ENCODE measurements at regions not wholly inside any gene's neighbourhood (a gene's known extent, or its start where the extent isn't known, plus 50 kb on each side); places are given as distances from the start of the nearest gene placed in this dataset.
"Not testable (repeated sequence)": the region's sequence is repeated elsewhere in the genome, so short reads cannot be mapped to it uniquely, and the experiment has no call there.

DNA sequence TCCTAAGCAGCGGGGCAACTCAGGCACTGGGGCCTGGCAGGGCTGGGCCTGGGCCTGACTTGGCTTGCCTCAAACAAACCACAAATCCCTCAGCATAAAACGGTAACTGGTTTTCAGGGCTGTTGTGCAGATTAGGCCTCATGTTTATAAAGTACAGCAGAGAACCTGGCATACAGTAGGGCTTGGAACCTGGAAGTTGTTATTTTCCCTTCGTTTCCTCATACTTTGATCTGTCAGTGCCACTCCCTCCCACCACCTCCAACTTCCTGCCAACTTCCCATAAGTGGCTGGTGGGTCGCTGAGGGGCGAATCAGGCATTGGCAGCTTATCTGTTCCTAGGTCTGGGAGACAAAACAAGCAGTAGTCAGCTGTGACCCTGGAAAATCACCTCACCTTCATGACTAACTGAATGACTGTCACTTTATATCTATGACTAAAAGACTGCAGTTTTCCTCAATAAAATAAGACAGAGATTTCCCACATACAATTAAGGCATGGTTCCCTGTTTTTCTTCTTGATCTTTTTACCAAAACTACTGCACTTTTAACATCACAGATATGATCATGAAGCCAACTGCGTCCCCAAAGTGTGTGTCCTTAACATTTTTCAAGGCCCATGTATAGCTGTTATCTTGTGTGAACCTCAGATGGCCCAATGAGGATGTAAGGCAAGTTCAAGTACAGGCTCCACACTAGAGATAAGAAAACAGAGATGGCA lies 94.5 kb downstream of the TRIM69 start:
- not testable (repeated sequence) for H3K27me3 ChIP-seq (ENCODE audit: insufficient read depth, low read length); H4K5ac ChIP-seq (ENCODE audit: insufficient read length, low read depth, low read length); H3K79me1 ChIP-seq (ENCODE audit: insufficient read depth, low read depth, low read length, poor library complexity, severe bottlenecking); H2AFZ ChIP-seq (ENCODE audit: low read length); H4K8ac ChIP-seq (replicated peaks; ENCODE audit: insufficient read length, low read depth, low read length); H3K23ac ChIP-seq (ENCODE audit: insufficient read length, low read depth, low read length); H3K9me3 ChIP-seq (ENCODE audit: control insufficient read depth, low read depth, low read length); H4K91ac ChIP-seq (ENCODE audit: insufficient read length, low read depth, low read length); H2BK120ac ChIP-seq (ENCODE audit: low read depth, low read length, poor library complexity, severe bottlenecking); H2BK15ac ChIP-seq (ENCODE audit: low read depth, low read length); H3K79me2 ChIP-seq (ENCODE audit: insufficient read depth, low read length); H3K27ac ChIP-seq (ENCODE audit: insufficient read length, low read depth, low read length); DNase-seq; H3K9ac ChIP-seq (ENCODE audit: extremely low read depth, insufficient read length, low read length); H3K9me3 Mint-ChIP-seq; H2BK12ac ChIP-seq (ENCODE audit: insufficient read length, low read depth, low read length); H3T11ph ChIP-seq (ENCODE audit: low read length); H3K36me3 Mint-ChIP-seq (ENCODE audit: insufficient read depth in 1 of 3, low read depth in 3 of 3); H3K18ac ChIP-seq (ENCODE audit: insufficient read length, low read depth, low read length); H4K20me1 ChIP-seq (ENCODE audit: control insufficient read depth, insufficient read depth, insufficient read length); H3K4me2 ChIP-seq (ENCODE audit: insufficient read depth, insufficient read length, low read length); H3K4me3 Mint-ChIP-seq; H3K56ac ChIP-seq (ENCODE audit: insufficient read length, low read depth, low read length); H3K4me1 Mint-ChIP-seq; H2AK5ac ChIP-seq (ENCODE audit: insufficient read length, low read length); H3K23me2 ChIP-seq (ENCODE audit: insufficient read length, low read depth, low read length, poor library complexity, severe bottlenecking); H3K27me3 Mint-ChIP-seq (ENCODE audit: low read depth); H3K4me1 ChIP-seq (ENCODE audit: insufficient read depth, low read length); H2BK5ac ChIP-seq (ENCODE audit: insufficient read length, low read length); H2BK20ac ChIP-seq (ENCODE audit: low read depth, low read length, poor library complexity, severe bottlenecking); H3K4ac ChIP-seq (ENCODE audit: low read depth, low read length); H3K27ac Mint-ChIP-seq; H3K14ac ChIP-seq (ENCODE audit: insufficient read depth, low read length)
- WGBS (ENCODE audit: extremely low coverage, insufficient read length, low lambda C conversion rate), result no CpG with 5 or more reads among the region's 6 CpGs

DNA sequence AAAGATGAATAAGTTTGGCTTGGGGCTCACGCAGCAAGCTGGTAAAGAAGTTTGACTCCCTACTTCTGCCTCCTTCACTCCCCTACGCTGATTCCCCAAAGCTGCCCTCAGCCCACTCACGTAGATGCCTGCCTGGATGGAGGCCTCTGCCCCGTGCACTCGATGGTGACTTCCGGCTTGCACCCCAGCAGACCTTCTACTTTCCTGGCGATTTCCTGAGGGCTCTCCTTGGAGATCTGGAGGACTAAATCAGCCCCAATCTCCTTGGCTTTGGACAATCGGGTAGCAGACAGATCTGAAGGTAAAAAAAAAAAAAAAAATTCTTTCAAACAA lies 95.0 kb downstream of the TRIM69 start:
- H3K9me3 Mint-ChIP-seq; H3K4me1 Mint-ChIP-seq; H3K56ac ChIP-seq (ENCODE audit: insufficient read length, low read depth, low read length); H3K4me1 ChIP-seq (ENCODE audit: insufficient read depth, low read length); H3K4me3 Mint-ChIP-seq; H2BK15ac ChIP-seq (ENCODE audit: low read depth, low read length); H2BK5ac ChIP-seq (ENCODE audit: insufficient read length, low read length); H4K91ac ChIP-seq (ENCODE audit: insufficient read length, low read depth, low read length); H3K27ac ChIP-seq (ENCODE audit: insufficient read length, low read depth, low read length); H3K27ac Mint-ChIP-seq; H4K8ac ChIP-seq (replicated peaks; ENCODE audit: insufficient read length, low read depth, low read length); H4K5ac ChIP-seq (ENCODE audit: insufficient read length, low read depth, low read length); H4K20me1 ChIP-seq (ENCODE audit: control insufficient read depth, insufficient read depth, insufficient read length); H3K9ac ChIP-seq (ENCODE audit: extremely low read depth, insufficient read length, low read length); H3K4me2 ChIP-seq (ENCODE audit: insufficient read depth, insufficient read length, low read length); H3K14ac ChIP-seq (ENCODE audit: insufficient read depth, low read length); H3K23ac ChIP-seq (ENCODE audit: insufficient read length, low read depth, low read length); H2BK12ac ChIP-seq (ENCODE audit: insufficient read length, low read depth, low read length); H3K79me2 ChIP-seq (ENCODE audit: insufficient read depth, low read length); H2AFZ ChIP-seq (ENCODE audit: low read length); H3K4ac ChIP-seq (ENCODE audit: low read depth, low read length); H3K23me2 ChIP-seq (ENCODE audit: insufficient read length, low read depth, low read length, poor library complexity, severe bottlenecking); H3K79me1 ChIP-seq (ENCODE audit: insufficient read depth, low read depth, low read length, poor library complexity, severe bottlenecking); H2BK120ac ChIP-seq (ENCODE audit: low read depth, low read length, poor library complexity, severe bottlenecking); H3K9me3 ChIP-seq (ENCODE audit: control insufficient read depth, low read depth, low read length); H3T11ph ChIP-seq (ENCODE audit: low read length); H2BK20ac ChIP-seq (ENCODE audit: low read depth, low read length, poor library complexity, severe bottlenecking); H3K27me3 Mint-ChIP-seq (ENCODE audit: low read depth); H3K27me3 ChIP-seq (ENCODE audit: insufficient read depth, low read length); H2AK5ac ChIP-seq (ENCODE audit: insufficient read length, low read length); DNase-seq; H3K36me3 Mint-ChIP-seq (ENCODE audit: insufficient read depth in 1 of 3, low read depth in 3 of 3); H3K18ac ChIP-seq (ENCODE audit: insufficient read length, low read depth, low read length): not testable (repeated sequence)
- WGBS (ENCODE audit: extremely low coverage, insufficient read length, low lambda C conversion rate), result no CpG with 5 or more reads among the region's 8 CpGs
